ENCODE measurements at regions not wholly inside any gene's neighbourhood (a gene's known extent, or its start where the extent isn't known, plus 50 kb on each side); places are given as distances from the start of the nearest gene placed in this dataset.

DNA sequence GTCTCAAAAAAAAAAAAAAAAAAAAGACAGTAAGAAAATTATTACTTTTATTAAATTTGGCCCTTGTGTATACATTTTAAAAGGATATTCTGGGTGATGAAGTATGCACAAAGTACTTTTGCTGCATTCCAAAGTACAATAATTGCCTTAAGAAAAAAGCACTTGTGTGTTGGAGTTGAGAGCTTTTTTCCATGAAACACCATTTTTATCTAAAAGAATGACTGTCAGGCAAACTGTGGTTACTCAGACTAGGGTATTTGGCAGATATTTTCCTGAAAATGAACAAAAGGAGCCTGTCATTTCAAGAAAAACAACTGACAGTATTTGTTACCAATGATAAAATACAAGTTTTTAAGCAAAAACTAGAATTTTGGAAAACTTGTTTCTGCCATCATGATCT lies 84.3 kb upstream of the PTPN3 start:
- POLR2A ChIA-PET (ENCODE audit: partially characterized antibody) = no interaction called here

More for the DNA sequence above, 84.3 kb upstream of the PTPN3 start:
- Histone ChIP-seq H4K91ac (replicated peaks; ENCODE audit: insufficient read length, low read length) (no peak overlapping the region), H2BK120ac (replicated peaks; ENCODE audit: low read depth, low read length) (no peak overlapping the region), H3K18ac (ENCODE audit: extremely low read depth, low read length) (no peak overlapping the region), H3K9ac (replicated peaks in 1 of 4; ENCODE audit: extremely low read depth in 1 of 4, low read depth in 3 of 4, low read length in 3 of 4) (no peak overlapping the region), H3K4ac (replicated peaks; ENCODE audit: insufficient read length, low read depth, low read length) (no peak overlapping the region), H2BK15ac (ENCODE audit: low read length) (no peak overlapping the region), H3K79me1 (ENCODE audit: low read depth, low read length) (no peaks in the 10 kb centered on the region), H4K8ac (ENCODE audit: extremely low read depth, insufficient read depth, low read length) (no peak overlapping the region), H3K79me2 (ENCODE audit: control insufficient read depth in 1 of 2, insufficient read depth in 2 of 2, low read length in 2 of 2) (no peaks in the 10 kb centered on the region), H3K14ac (ENCODE audit: insufficient read length) (no peak overlapping the region), H3K56ac (replicated peaks; ENCODE audit: insufficient read length, low read depth, low read length) (no peak overlapping the region), H4K20me1 (replicated peaks in 1 of 2; ENCODE audit: control insufficient read depth in 1 of 2, insufficient read depth in 2 of 2, low read length in 2 of 2) (no peaks in the 10 kb centered on the region), H3K27ac (ENCODE audit: low read depth, low read length) (no peak overlapping the region), H3K27me3 (replicated peaks in 1 of 4; ENCODE audit: control insufficient read depth in 3 of 4, extremely low read depth in 1 of 4, insufficient read depth in 3 of 4, low read length in 3 of 4) (no peaks in the 10 kb centered on the region), H3K36me3 (ENCODE audit: control insufficient read depth in 2 of 4, insufficient read depth in 4 of 4, low read length in 3 of 4) (no peaks in the 10 kb centered on the region), H4K5ac (ENCODE audit: insufficient read length, low read depth, low read length) (no peak overlapping the region), H2AK5ac (ENCODE audit: low read depth, low read length) (no peak overlapping the region), H3K4me3 (ENCODE audit: extremely low read depth in 1 of 4, insufficient read depth in 2 of 4, low read depth in 3 of 4, low read length in 4 of 4) (no peak overlapping the region), H3K4me1 (replicated peaks in 1 of 4; ENCODE audit: control insufficient read depth in 3 of 4, insufficient read depth in 4 of 4, low read length in 3 of 4) (no peaks in the 10 kb centered on the region), H3K23me2 (ENCODE audit: low read depth, low read length) (no peaks in the 10 kb centered on the region), H3K9me3 (ENCODE audit: insufficient read depth in 2 of 2, low read depth in 1 of 2, low read length in 1 of 2) (no peaks in the 10 kb centered on the region), H2BK12ac (ENCODE audit: low read depth, low read length) (no peak overlapping the region), H3K4me2 (ENCODE audit: insufficient read depth in 1 of 2, low read depth in 2 of 2, low read length in 2 of 2) (no peak overlapping the region), H3K23ac (ENCODE audit: insufficient read length) (no peak overlapping the region), H2BK20ac (ENCODE audit: low read length) (no peak overlapping the region), H2BK5ac (ENCODE audit: low read depth, low read length) (no peak overlapping the region), H2AFZ (ENCODE audit: low read length) (no peak overlapping the region)
- no peak for TF ChIP-seq EP300 (IDR thresholded peaks at IDR 0.05; ENCODE audit: borderline replicate concordance in 1 of 2, low read depth in 2 of 2, low read length in 2 of 2)
- no peak for TF ChIP-seq POU5F1 (IDR thresholded peaks at IDR 0.05; ENCODE audit: low read depth, low read length)
- no peak for TF ChIP-seq GABPA (IDR thresholded peaks at IDR 0.05; ENCODE audit: borderline replicate concordance, insufficient read depth, low read length)
- TF ChIP-seq SUZ12 (IDR thresholded peaks at IDR 0.05; ENCODE audit: low read length) = no peak
- CTCF ChIA-PET (ENCODE audit: partially characterized antibody) = interaction anchor here (0.7 to 1.1 kb wide), 3 partner anchors 8 to 235 kb away, joined by 3 to 6 read pairs (median 3); no protein-coding TSS in a partner anchor
- DNase-seq (ENCODE audit: low read depth in 1 of 2, low spot score in 2 of 2) = no peak
- FAIRE-seq = no peak
